HG03442 (cell line): ENCODE measurements at regions not wholly inside any gene's neighbourhood (a gene's known extent, or its start where the extent isn't known, plus 50 kb on each side); places are given as distances from the start of the nearest gene placed in this dataset.

Source experiments
- ATAC-seq: cut with Tn5 transposase; IDR thresholded peaks from one replicate; pipeline ENCODE4 v1.9.1; 2021; ENCODE audit warnings: mild to moderate bottlenecking, moderate library complexity; ENCODE audit not compliant: unreplicated experiment

DNA sequence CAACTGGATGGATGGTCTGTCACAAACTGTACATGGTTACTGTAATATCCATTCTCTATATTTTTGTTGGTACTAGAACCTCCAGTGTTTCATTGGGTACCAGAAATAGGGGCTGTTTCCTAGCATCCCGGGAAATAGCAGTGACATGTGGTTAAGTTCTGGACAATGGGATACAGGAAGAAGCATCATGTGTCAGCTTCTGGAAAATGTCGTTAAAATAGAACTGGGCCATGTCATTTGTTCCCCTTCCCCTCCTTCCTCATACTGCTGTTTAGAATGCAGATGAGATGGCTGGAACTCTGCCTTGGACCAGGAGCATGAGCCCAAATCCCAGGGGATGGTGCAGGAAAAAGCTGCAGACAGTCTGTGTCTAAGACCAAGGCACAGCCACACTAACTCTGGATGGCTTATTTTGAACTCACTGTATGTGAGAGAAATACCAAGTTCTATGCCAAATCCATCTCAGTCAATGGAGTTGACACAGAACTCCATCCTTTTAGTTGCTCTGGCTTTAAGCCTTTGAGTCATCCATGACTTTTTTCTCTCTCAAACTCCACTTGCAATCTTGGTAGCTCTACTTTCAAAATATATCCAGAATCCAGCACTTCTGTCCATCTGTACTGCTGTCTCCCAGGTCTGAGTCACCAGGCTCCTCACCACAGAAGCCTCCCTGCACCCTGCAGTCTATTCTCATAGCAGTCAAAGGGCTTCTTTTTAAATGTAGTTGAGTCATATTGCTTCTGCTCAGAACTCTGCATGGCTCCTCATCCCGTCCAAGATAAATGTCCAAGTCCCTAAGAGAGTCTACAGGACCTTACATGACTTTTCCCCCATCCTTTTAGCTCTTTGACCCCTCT is 184.2 kb downstream of the NSG2 start:
- no peak for ATAC-seq

DNA sequence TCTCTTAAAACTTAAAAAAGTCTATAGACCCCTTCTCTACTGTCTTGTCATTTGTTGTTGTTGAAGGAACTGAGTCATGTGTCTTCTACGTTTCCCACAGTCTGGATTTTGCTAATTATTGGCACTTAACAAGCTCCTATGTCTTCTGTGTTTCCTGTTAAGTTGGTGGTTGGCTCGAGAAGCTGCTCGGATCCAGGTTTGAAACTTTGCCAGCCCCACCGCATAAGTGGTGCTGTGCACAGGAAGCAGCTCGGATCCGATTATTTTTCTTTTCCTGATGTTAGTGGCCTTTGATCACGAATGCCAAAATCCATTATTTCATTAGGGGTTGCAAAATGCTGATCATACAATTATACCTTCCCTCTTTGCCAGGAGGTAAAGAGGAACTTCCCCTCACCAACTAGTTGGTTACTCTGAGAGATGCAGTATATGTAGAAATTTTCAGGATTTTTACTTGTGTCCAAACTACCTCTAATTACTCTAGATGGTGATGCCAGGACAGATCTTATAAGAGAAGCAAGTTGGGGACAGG is 186.5 kb downstream of the NSG2 start:
- no peak for ATAC-seq

DNA sequence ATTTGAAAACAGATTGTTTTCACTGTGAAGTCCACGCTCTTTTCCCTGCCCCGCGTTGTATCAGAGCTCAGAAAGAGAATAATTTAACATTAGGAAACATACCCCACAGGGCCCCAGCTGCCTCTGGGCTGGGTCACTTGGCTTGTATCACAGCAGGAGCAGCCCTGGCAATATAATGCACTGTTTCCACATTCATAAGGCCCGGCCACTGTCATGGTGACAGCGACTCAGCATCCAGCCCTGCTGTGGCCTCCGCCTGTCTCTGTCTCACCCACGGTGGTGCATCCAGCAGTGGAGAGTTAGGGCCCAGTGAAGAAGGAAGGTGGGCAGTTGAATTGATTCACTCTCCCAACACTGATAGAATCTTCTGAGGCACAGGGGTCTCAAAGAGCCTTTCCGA is 188.9 kb downstream of the NSG2 start:
- no peak for ATAC-seq

DNA sequence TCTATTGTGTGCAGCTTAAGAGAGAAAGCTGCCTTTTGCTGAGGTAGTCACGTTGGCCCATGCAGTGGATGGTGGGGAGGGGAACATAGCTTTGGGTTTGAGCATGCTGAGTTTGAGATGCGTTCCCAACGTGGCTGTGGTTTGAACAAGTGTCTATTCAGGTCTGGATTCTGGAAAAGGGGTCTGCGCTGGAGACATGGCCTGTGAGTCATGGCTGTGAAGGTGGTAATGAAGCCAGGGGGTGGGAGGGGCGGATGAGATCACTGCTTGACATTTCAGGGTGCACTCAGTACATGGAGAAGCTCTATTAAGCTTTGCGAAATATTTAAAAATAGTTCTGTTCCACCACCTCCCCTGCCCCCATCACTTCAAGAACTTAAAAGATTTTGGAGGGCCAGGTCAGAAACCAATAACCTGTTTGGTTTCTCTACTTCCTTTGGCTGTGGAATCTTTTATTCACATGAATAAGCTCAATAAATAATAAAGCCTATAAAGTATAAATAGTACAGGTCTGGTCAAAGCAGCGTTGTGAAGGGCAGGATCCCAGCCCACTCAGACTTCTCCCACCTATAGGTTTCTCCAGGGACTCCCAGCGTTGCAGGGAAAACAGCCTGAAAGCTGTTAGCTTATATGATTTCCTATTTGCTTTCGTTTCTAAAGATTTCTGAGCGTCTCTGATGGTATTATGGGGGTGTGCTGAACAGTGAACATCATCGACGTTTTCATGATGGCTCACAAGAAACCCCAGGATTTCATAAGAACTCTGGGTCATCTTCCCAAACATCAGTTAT is 189.9 kb downstream of the NSG2 start:
- ATAC-seq, result no peak

DNA sequence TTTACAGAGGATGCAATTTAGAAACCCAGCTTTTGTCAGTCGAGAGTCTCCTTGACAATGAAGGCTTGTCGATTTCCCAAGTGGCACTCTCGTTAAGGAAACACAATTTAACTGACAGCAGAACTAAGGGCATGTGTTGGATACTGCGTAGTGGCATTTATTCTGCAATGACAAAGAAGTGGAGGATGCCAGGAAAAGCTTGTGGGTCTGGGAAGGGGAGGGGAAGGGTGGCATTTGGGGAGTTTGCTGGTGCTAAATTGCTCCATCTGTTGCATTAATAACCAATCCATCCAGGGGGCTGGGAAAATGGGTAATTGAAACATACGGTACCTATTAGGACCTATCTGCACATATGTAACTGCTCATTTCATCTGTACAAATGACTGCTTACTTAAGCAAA is 190.6 kb downstream of the NSG2 start:
- no peak for ATAC-seq

DNA sequence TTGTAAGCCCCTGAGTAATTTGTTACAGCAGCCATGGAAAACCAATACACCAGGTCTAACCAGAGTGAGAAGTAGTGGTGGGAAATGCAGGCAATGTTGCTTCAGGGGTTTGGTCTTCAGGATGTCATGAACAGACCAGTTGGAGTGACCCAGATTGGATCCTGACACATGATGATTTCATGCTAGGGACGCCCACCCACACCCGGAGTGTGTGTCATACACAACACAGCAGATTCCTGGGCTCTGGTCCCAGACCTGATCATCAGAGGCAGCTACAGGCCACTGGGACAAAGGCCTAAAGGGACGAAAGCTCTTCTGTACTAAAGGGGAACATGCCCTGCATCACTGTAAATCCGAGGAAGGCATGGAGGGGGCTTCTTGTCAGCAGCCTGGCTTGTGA is 194.2 kb downstream of the NSG2 start:
- no peak for ATAC-seq

DNA sequence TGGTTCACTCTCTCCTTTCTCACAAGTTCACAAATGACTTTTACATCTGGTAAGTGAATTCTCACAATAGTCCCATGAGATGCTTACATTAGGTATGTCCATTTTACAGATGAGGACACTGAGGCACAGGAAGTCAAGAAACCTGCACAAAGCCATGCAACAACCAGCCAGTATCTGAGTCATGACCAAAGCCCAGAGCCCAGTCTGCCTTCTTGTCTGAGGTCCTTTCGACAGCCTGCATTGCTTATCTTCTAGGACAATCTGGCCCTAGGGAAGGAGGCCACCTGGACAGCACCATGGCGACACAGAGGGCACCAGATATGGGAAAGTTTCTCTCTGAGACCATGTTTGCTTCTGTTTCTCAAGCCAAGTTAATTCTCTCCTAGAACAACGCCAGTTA is 197.1 kb downstream of the NSG2 start:
- no peak for ATAC-seq

DNA sequence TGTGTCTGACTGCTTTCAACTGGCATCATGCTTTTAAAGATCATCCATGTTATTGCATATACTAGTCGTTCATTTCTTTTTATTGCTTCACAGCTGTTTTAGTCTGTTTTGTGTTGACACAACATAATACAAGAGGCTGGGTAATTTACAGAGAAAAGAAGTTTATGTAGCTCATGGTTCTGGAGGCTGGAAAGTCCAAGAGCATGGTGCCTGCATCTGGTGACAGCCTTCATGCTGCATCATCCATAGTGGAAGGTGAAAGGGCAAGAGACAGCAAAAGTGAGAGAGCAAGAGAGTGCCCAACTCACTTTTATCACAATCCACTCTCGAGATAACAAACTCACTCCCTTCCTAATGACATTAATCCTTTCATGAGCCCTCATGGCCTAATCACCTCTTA is 198.4 kb downstream of the NSG2 start:
- no peak for ATAC-seq

DNA sequence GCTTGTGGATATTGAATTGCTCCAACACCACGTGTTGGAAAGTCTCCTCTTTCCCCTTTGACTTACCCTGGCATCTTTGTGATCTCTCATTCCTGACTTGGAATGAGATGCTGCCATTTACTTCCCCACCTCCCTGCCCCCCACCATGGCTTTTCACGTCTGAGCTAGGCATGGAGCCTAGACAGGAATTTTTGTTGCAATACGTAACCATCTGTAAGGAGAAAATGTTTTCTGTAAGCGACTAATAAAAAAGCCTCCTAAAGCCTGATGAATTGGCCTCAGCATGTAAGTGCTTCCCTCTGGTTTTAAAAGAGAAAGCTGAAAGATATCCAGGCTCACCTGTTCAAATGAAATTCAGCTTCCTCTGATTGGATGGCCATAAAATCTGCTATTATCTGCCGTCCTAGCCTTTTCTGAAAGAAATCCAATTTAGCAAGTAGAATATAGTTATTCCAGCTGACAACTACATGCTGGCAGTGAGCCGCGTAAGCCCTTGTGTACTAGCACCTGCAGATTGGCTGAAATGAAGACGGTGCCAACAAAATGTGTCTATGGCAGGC is 200.1 kb downstream of the NSG2 start:
- ATAC-seq, result no peak

DNA sequence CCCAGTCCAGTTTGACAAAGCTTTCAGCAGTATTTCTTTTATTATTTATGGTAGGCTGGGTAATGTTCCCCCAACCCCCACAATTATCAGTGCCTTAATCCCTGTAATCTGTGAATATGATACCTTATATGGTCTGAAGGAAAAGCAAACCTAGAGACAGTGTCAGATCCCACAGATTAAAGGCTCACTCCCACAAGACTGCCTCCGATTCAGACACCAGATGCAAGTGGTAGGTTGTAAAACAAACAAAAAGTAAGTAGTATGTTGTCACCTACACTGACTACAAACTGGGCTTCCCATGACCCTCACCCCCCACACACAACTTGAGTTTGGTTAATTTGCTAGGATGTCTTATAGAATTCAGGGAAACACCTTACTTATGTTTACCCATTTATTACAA is 201.2 kb downstream of the NSG2 start:
- no peak for ATAC-seq

DNA sequence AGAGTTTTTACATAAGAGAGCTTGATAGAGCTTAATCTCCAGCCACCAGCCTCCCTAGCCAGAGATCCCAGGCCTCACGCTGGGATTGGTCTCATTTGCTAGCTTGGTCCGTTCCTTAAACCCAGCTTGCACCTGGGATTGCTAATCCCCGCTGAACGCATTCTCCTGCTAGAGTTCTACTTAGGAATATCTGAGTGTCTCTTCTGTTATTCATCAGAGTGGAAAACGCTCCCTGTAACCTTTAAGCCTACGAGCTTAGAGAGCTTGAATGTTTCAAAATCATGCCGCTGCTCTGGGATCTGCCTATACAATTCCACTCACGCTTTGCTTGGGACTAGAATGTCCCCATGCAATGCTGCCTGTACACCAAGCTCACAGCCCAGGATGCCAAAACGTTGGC is 201.8 kb downstream of the NSG2 start:
- no peak for ATAC-seq

DNA sequence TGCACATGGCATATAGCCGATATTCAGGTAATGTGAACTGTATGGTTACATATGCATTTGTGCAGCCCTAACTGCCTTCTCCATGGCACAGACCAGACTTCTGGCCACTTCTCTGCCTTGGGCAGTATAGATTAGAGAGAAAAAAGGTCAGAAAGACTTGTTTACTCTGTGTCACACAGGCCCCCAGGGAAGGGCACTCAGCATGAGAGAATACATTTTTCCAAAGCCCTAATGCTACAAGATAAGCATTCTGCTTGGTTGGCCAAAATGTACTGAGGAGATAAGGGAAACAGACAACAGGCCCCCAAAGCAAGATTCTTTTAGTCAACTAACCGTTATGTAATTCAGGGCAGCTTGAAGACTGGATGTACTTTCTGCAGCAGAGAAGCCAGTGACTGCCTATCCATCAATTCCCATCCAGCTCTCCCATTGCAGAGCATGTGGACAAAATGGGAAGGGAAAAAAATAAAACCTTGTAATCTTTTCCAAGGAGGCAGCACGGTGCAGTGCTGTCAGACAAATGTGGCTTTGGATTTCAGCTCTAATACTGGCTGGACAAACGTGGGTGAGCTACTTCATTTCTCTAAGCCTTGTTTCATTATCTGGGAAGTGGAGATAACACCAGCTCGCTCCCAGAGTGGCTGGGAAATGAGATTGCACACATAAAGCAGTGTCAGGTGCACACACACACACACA is 205.9 kb downstream of the NSG2 start:
- no peak for ATAC-seq

DNA sequence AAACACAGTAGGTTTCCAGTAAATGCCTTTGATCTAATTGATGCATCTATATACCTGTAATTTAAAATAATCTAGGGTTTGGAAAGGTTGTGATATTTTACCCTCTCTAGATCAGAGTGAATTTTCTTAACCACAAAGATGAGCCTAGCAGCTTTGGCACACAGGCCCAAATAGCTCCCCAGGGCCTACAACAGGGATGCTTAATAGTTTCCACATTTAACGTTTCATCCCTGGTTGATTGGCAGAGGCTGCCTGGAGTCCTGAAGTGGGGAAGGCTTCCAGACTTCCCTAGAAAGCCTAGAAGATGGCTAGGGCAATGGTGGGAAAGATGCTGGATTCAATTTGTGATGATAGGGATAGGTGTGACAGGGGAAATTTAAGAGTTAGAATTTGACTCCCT is 206.6 kb downstream of the NSG2 start:
- ATAC-seq, result no peak

DNA sequence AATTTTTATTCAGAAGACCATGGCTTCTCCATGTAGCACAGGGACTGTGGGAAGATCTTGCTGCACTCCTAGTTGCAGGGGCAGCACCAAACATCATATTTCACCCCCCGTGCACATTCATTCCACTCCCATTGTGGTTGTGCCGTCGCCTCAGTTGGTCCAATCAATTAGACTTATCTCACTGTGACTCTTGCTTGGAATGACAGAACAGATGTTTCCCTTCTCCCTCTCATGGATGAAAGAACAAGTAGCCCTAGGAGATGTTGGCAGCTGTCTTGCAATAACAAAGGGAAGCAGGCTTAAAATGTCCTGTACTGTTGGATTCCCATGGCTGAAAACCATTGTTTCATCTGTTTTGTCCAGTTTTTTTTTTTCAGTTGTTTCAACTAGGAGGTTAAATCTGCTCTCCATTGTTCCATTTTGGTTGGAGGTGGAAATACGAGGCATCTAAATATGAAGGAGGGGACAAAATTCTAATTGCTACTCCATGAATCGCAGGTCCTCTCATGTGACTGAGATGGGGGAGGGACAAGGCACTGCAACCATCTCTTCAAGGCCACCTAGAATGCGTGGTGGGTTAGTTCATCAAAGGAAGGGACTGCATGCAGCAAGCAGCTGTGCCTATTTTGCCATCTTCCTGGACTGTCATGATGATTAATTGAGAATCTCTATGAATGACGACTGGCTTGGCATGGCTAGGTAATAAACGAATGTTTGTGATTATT is 214.4 kb downstream of the NSG2 start:
- ATAC-seq, result no peak

DNA sequence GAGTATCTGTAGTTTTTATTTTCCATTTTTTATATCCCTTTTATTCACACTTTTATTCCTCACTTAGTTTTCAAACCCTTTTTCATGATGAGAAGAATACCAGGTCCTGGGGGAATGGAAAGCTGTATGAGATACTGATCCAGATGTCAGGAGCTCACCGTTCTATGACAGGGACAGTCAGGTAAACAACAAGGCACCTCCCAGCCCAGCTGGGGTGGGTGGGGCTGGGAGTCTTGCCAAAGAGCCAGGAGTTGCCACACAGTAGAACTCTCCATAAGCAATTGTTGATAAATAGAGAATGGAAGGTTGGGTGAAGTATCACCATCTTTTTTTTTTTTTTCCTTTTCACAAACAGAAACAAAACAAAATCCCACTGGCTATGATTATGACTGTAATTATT is 225.8 kb downstream of the NSG2 start:
- no peak for ATAC-seq

DNA sequence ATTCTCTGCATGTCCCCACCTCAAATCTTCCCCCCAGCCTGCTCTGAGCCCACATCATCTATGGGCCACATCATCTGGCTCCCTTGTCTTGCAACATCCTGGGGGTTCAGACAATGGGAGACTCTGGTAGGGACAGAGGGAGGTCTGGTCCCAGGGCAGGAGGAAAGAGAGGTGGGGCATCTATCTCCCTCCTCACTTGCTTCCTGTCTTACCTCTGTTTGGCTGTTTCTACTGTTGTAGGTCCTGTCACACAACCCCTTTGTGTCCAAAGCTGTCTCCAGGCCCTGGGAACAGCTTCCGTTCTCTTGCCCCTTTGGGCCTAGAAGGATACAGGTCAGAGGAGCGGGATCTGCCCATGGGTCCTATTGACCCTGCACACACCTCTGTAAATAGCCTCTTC is 227.2 kb downstream of the NSG2 start:
- peak; percentile 12 for ATAC-seq

DNA sequence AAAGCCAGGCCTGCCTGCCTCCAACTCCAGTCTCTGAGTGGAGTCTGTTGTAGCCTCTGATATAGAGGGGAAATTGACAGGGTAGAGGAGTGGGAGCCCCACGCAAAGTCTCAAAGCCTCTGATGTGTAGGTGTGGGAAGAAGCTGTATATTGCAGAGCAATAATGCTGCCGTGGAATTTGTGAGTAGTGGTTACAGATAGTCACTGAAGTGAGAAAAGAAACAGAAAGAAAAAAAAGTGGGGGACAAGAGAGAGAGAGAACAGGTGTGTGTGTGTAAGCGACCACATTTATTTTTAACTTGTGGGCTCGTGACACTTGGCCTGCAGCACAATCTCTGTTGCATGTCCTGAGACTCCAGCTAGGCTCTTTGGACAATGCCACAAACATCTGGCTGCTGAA is 227.8 kb downstream of the NSG2 start:
- peak; percentile 90 for ATAC-seq

DNA sequence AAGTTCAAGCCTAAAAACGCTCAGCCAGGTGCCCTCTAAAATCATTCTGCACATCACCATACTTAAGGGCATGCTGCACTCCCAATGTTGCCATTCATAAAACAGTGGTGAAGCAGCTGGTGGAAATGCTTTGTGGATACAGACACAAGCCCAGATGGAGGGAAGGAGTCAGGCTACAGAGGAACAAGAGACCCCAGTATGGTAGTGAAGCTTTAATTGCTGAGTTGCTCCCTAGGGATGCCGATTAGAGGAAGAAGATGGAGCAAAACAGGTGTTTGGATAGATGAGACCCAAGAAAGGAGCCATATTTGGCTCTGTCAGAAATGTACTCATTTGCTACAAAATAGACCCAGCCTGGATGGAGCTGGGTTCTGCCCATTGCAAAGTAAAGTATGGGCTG is 230.5 kb downstream of the NSG2 start:
- no peak for ATAC-seq

DNA sequence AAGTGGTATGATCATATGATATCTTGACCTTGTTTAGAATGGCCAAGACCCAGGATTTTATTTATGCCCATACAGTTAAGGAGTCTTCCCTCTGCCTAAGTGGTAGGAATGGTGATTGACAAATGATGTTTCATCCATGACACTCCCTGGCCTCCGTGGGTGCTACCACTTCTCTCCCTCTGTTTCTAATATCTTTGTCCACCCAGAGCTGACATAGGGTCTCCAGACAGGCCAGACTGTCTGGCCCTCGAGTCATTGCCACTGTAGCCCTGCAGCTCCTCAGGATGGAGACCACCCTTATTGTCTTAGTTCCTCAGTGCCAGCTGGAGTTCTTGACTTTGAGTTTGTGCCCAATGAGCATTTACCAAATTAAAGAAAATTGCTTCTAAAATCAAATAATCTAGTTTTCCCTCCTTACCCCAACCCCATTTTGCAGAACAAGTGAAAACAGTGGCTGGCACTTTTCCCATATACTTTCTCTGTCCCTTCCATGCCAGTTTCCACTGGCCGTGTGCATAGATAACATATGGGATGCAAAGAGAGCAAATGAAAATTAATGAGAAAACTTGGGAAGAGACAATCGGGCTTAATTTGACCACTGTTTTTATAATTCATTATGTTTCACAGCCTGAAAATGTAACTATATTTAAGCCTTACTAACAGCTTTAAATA is 235.7 kb downstream of the NSG2 start:
- ATAC-seq, result no peak

DNA sequence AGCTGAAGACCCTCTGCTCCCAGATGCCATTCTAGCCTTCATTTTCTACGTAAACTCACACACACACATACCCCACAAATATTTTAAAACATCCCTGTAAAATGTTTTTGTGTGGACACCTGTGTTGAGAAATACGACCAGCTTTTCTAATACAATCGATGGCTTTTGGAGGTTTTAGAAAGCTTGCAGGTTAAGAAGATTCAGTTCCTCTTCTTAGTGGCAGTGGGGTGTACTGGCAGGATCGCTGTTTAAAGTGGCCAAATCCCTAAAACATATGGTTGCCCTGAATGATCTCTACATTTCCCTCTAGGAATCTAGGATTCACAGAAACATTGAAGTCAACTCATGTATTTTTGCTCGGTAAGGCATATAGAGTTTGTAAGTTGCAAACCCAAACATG is 236.3 kb downstream of the NSG2 start:
- ATAC-seq, result peak; percentile 43
